Mucosa of stomach (tissue), 1 donor: ENCODE measurements at regions not wholly inside any gene's neighbourhood (a gene's known extent, or its start where the extent isn't known, plus 50 kb on each side); places are given as distances from the start of the nearest gene placed in this dataset.

ENCODE experiments used
- H3K27me3 ChIP-seq: one replicate; pipeline ENCODE4 v1.7.0; 2013; ENCODE audit warnings: mild to moderate bottlenecking, low read length; ENCODE audit not compliant: control insufficient read depth, insufficient read depth
- H3K36me3 ChIP-seq: one replicate; pipeline ENCODE4 v1.7.0; 2013; ENCODE audit warnings: low read length; ENCODE audit not compliant: control insufficient read depth, insufficient read depth
- H3K4me1 ChIP-seq: one replicate; pipeline ENCODE4 v1.7.0; 2013; ENCODE audit warnings: mild to moderate bottlenecking, low read length; ENCODE audit not compliant: control insufficient read depth, insufficient read depth
- H3K4me3 ChIP-seq: one replicate; pipeline ENCODE4 v1.7.0; 2013; ENCODE audit warnings: low read length
- H3K9ac ChIP-seq: one replicate; pipeline ENCODE4 v1.7.0; 2013; ENCODE audit warnings: mild to moderate bottlenecking, low read length, moderate library complexity
- H3K9me3 ChIP-seq: one replicate; pipeline ENCODE4 v1.7.0; 2013; ENCODE audit warnings: mild to moderate bottlenecking, low read length, moderate library complexity; ENCODE audit not compliant: control insufficient read depth
- donor health status: Pancreatic carcinoma.

DNA sequence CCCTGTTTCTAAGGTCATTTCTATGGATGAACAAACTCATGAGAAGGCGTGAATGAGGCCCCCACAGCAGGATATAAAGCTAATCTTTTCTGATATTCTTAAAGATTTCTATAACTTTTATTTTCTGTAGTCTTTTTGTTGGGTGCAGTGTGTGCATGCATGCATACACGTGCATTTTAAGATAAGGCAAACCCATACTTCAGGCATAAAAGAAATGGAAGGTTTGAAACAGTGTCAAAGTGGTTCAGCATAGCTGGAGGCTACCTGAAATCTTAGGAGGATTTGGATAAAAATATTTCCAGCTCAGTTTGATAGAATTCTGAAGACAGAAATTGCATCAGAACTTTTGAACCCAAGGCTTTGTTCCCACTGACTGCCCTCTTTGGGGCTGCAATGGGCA is 119.7 kb downstream of the PDHA2 start:
- H3K4me3 ChIP-seq = no peak overlapping the region
- no peaks in the 10 kb centered on the region for H3K4me1 ChIP-seq
- H3K36me3 ChIP-seq = no peaks in the 10 kb centered on the region
- no peak overlapping the region for H3K9ac ChIP-seq
- no peaks in the 10 kb centered on the region for H3K9me3 ChIP-seq
- H3K27me3 ChIP-seq = no peaks in the 10 kb centered on the region

DNA sequence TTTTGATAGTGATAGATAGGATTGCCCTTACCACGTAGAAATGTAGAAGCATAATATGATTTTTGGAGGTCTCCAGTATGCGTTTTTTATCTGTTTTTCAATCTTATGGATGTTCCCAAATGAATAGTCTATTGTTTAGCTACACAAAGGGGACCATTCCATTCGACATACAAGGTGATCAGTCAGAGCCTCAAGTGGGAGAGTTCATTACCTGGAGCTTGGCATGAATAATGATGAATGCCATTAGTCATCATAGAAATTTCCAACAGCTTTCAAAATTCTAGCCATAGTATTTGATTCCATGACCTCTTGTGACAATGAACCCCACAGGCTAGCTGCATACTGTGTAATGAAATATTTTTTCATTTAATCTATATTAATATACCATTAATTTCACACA is 123.6 kb downstream of the PDHA2 start:
- Histone ChIP-seq H3K9ac (no peak overlapping the region), H3K4me1 (no peaks in the 10 kb centered on the region), H3K27me3 (no peaks in the 10 kb centered on the region), H3K36me3 (no peaks in the 10 kb centered on the region), H3K9me3 (no peaks in the 10 kb centered on the region), H3K4me3 (no peak overlapping the region)

GRCh38 chr4:95979961-95980876 is 140.3 kb downstream of the PDHA2 start:
- Histone ChIP-seq H3K27me3 (no peaks in the 10 kb centered on the region), H3K36me3 (no peaks in the 10 kb centered on the region), H3K4me3 (no peak overlapping the region), H3K9ac (no peak overlapping the region), H3K4me1 (no peaks in the 10 kb centered on the region), H3K9me3 (no peaks in the 10 kb centered on the region)

GRCh38 chr4:95980877-95981360 is 141.0 kb downstream of the PDHA2 start:
- Histone ChIP-seq H3K9ac (no peak overlapping the region), H3K9me3 (no peaks in the 10 kb centered on the region), H3K27me3 (no peaks in the 10 kb centered on the region), H3K36me3 (no peaks in the 10 kb centered on the region), H3K4me1 (no peaks in the 10 kb centered on the region), H3K4me3 (no peak overlapping the region)

DNA sequence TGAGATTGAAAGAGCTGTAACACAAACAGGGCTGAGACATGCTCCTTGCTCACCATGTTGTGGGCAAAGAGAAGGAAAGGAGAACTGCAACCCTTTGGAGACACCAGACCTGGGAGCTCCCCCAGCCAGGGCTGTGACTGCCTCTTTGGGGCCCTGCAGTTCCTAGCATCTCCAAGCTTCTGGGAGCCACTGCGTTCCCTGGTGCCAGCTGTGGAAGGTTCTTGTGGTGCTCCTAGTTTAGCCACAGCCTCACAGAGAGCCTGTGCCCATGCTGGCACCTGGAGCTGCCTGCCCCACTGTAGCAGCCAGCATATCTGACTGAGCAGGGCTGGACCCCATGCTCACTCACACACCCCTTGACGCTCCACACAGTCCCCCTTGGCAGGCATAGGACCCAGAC is 141.7 kb downstream of the PDHA2 start:
- Histone ChIP-seq H3K27me3 (no peaks in the 10 kb centered on the region), H3K4me1 (no peaks in the 10 kb centered on the region), H3K9me3 (no peaks in the 10 kb centered on the region), H3K36me3 (no peaks in the 10 kb centered on the region), H3K9ac (no peak overlapping the region), H3K4me3 (no peak overlapping the region)

- no peak overlapping the region for H3K9ac ChIP-seq
- no peaks in the 10 kb centered on the region for H3K36me3 ChIP-seq
- H3K9me3 ChIP-seq = no peaks in the 10 kb centered on the region
- no peaks in the 10 kb centered on the region for H3K4me1 ChIP-seq
- no peaks in the 10 kb centered on the region for H3K27me3 ChIP-seq
- H3K4me3 ChIP-seq = no peak overlapping the region
Observed at GRCh38 chr4:95982516-95982915, 142.6 kb downstream of the PDHA2 start.

DNA sequence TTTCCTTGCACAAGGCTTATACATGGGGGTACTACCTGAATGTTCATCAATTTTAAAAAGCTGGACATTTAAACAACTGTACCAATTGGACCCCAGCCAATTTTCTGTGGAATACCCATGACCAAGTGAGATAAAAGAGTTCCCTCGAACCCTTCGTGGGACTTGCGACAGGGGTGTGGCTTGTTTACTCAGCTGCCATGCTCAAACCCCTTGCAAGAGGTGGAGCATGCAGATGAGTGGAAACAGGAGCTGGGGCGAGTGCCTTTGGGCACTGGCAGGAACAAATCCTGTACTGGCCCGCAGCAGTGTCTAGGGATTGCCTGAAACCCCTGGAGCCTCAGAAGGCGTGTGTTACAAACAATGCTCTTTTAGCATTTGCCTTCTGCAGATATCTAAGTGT is 144.2 kb downstream of the PDHA2 start:
- no peaks in the 10 kb centered on the region for H3K4me1 ChIP-seq
- H3K36me3 ChIP-seq = no peaks in the 10 kb centered on the region
- no peak overlapping the region for H3K9ac ChIP-seq
- H3K9me3 ChIP-seq = no peaks in the 10 kb centered on the region
- H3K4me3 ChIP-seq = no peak overlapping the region
- no peaks in the 10 kb centered on the region for H3K27me3 ChIP-seq

- no peak overlapping the region for H3K4me3 ChIP-seq
- no peaks in the 10 kb centered on the region for H3K27me3 ChIP-seq
- no peaks in the 10 kb centered on the region for H3K9me3 ChIP-seq
- no peaks in the 10 kb centered on the region for H3K4me1 ChIP-seq
- H3K9ac ChIP-seq = no peak overlapping the region
- H3K36me3 ChIP-seq = no peaks in the 10 kb centered on the region
Observed at GRCh38 chr4:95985051-95985450, 145.2 kb downstream of the PDHA2 start.

GRCh38 chr4:95985791-95986550 is 146.1 kb downstream of the PDHA2 start:
- H3K27me3 ChIP-seq = no peaks in the 10 kb centered on the region
- no peak overlapping the region for H3K9ac ChIP-seq
- no peaks in the 10 kb centered on the region for H3K9me3 ChIP-seq
- no peaks in the 10 kb centered on the region for H3K36me3 ChIP-seq
- no peak overlapping the region for H3K4me3 ChIP-seq
- H3K4me1 ChIP-seq = no peaks in the 10 kb centered on the region

- H3K4me3 ChIP-seq = no peak overlapping the region
- H3K27me3 ChIP-seq = no peaks in the 10 kb centered on the region
- no peak overlapping the region for H3K9ac ChIP-seq
- no peaks in the 10 kb centered on the region for H3K36me3 ChIP-seq
- H3K4me1 ChIP-seq = no peaks in the 10 kb centered on the region
- no peaks in the 10 kb centered on the region for H3K9me3 ChIP-seq
Observed at GRCh38 chr4:95987851-95988250, 148.0 kb downstream of the PDHA2 start.

GRCh38 chr4:95998311-95998710 is 158.4 kb downstream of the PDHA2 start:
- Histone ChIP-seq H3K36me3 (no peaks in the 10 kb centered on the region), H3K4me3 (no peak overlapping the region), H3K9ac (no peak overlapping the region), H3K4me1 (no peaks in the 10 kb centered on the region), H3K27me3 (no peaks in the 10 kb centered on the region), H3K9me3 (no peaks in the 10 kb centered on the region)
